ENCODE measurements at regions not wholly inside any gene's neighbourhood (a gene's known extent, or its start where the extent isn't known, plus 50 kb on each side); places are given as distances from the start of the nearest gene placed in this dataset.

GRCh38 chr13:50280441-50280937 is 265.2 kb downstream of the KCNRG start:
- TF ChIP-seq CTCF (IDR thresholded peaks at IDR 0.05) (no peak), POLR2A (IDR thresholded peaks at IDR 0.05; ENCODE audit: low read depth) (no peak), POLR2AphosphoS5 (IDR thresholded peaks at IDR 0.05) (no peak)

All from esophagus muscularis mucosa (tissue), 3 donors.